DOHH2 (cell line): ENCODE measurements at regions not wholly inside any gene's neighbourhood (a gene's known extent, or its start where the extent isn't known, plus 50 kb on each side); places are given as distances from the start of the nearest gene placed in this dataset.
"Not testable (repeated sequence)": the region's sequence is repeated elsewhere in the genome, so short reads cannot be mapped to it uniquely, and the experiment has no call there.

Source experiments
- H3F3A ChIP-seq: fragments of 200-600 bp; sonication (generic), shearing (Covaris generic); 2 replicates; pipeline ENCODE4 v1.6.0; 2016; ENCODE audit warnings: antibody characterized with exemption, mild to moderate bottlenecking; ENCODE audit not compliant: control insufficient read depth, insufficient read depth
- H3K27ac ChIP-seq: fragments of 200-600 bp; sonication (generic); 2 replicates; pipeline ENCODE4 v1.5.1; 2014; ENCODE audit warnings: low read depth, mild to moderate bottlenecking, low read length, moderate library complexity
- H3K27me3 ChIP-seq: fragments of 200-600 bp; sonication (generic); 2 replicates; pipeline ENCODE4 v1.6.1; 2014; ENCODE audit warnings: mild to moderate bottlenecking, low read length, mixed read lengths; ENCODE audit not compliant: control insufficient read depth
- H3K36me3 ChIP-seq: fragments of 200-600 bp; sonication (generic); 2 replicates; pipeline ENCODE4 v1.6.1; 2014; ENCODE audit warnings: mild to moderate bottlenecking, low read length, moderate library complexity, mixed read lengths; ENCODE audit not compliant: control insufficient read depth
- H3K4me1 ChIP-seq: fragments of 200-600 bp; sonication (generic); 2 replicates; pipeline ENCODE4 v1.6.1; 2014; ENCODE audit warnings: mild to moderate bottlenecking, low read length, mixed read lengths; ENCODE audit not compliant: control insufficient read depth
- H3K4me2 ChIP-seq: fragments of 200-600 bp; sonication (generic); 2 replicates; pipeline ENCODE4 v1.6.0; 2014; ENCODE audit warnings: mild to moderate bottlenecking, low read length, moderate library complexity
- H3K4me3 ChIP-seq: fragments of 200-600 bp; sonication (generic); 2 replicates; pipeline ENCODE4 v1.5.1; 2014; ENCODE audit warnings: mild to moderate bottlenecking, low read length, mixed read lengths
- H3K79me2 ChIP-seq: fragments of 200-600 bp; sonication (generic); 2 replicates; pipeline ENCODE4 v1.6.1; 2014; ENCODE audit warnings: mild to moderate bottlenecking, low read length, mixed read lengths; ENCODE audit not compliant: control insufficient read depth
- H3K9me2 ChIP-seq: fragments of 200-600 bp; sonication (generic); replicated peaks from 2 replicates; pipeline ENCODE4 v1.6.1; 2014; ENCODE audit warnings: mild to moderate bottlenecking, low read length, mixed read lengths; ENCODE audit not compliant: control insufficient read depth
- H3K9me3 ChIP-seq: fragments of 200-600 bp; sonication (generic); 2 replicates; pipeline ENCODE4 v1.6.1; 2014; ENCODE audit warnings: antibody characterized with exemption, low read length, mixed read lengths; ENCODE audit not compliant: control insufficient read depth, insufficient read depth
- H4K20me1 ChIP-seq: fragments of 200-600 bp; sonication (generic); 2 replicates; pipeline ENCODE4 v1.6.0; 2014; ENCODE audit warnings: low read depth, mild to moderate bottlenecking, antibody characterized with exemption, low read length, moderate library complexity; ENCODE audit not compliant: control insufficient read depth, insufficient read depth
- EZH2phosphoT487 ChIP-seq: fragments of 200-600 bp; sonication (generic); IDR thresholded peaks from 2 replicates; pipeline ENCODE4 v1.6.1; 2017; ENCODE audit warnings: borderline replicate concordance, mild to moderate bottlenecking, antibody characterized with exemption, low read length, moderate library complexity, mixed read lengths
- TF ChIP-seq, protein P1 (sequence below): fragments of 200-600 bp; sonication (generic); IDR thresholded peaks from one replicate; pipeline ENCODE4 v1.5.1; 2014; ENCODE audit warnings: antibody characterized with exemption, mild to moderate bottlenecking, low read depth, low read length; ENCODE audit not compliant: poor library complexity, severe bottlenecking

DNA sequence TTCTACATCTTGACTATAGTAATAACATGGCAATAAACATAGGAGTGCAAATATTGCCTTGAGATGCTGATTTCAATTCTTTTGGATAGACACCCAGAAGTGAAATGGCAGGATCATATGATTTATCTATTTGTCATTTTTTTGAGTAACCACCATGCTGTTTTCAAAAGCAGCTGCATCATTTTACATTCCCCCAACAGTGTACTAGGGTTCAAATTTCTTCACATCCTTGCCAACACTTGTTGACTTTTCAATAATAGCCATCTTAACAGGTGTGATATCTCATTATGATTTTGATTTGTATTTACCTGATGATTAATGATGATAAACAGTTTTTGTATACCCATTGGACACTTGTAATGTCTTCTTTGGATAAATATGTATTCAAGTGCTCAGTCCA, 90.8 kb downstream of the STRADB start:
- no peak overlapping the region for H3K4me2 ChIP-seq
- peaks cover 4% of the 10 kb centered on the region; the same call in 1 of the 2 replicates for H3K4me1 ChIP-seq
- H3K4me3 ChIP-seq = no peak overlapping the region
- no peaks in the 10 kb centered on the region for H3K79me2 ChIP-seq
- no peak for TF ChIP-seq EZH2phosphoT487
- TF ChIP-seq, protein P1, sequence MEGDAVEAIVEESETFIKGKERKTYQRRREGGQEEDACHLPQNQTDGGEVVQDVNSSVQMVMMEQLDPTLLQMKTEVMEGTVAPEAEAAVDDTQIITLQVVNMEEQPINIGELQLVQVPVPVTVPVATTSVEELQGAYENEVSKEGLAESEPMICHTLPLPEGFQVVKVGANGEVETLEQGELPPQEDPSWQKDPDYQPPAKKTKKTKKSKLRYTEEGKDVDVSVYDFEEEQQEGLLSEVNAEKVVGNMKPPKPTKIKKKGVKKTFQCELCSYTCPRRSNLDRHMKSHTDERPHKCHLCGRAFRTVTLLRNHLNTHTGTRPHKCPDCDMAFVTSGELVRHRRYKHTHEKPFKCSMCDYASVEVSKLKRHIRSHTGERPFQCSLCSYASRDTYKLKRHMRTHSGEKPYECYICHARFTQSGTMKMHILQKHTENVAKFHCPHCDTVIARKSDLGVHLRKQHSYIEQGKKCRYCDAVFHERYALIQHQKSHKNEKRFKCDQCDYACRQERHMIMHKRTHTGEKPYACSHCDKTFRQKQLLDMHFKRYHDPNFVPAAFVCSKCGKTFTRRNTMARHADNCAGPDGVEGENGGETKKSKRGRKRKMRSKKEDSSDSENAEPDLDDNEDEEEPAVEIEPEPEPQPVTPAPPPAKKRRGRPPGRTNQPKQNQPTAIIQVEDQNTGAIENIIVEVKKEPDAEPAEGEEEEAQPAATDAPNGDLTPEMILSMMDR = no peak
- no peaks in the 10 kb centered on the region for H4K20me1 ChIP-seq
- H3K9me3 ChIP-seq = no peaks in the 10 kb centered on the region
- H3K36me3 ChIP-seq = no peaks in the 10 kb centered on the region
- no peaks in the 10 kb centered on the region for H3F3A ChIP-seq
- H3K9me2 ChIP-seq = no peaks in the 10 kb centered on the region
- H3K27me3 ChIP-seq = peaks cover 5% of the 10 kb centered on the region
- no peak overlapping the region for H3K27ac ChIP-seq

DNA sequence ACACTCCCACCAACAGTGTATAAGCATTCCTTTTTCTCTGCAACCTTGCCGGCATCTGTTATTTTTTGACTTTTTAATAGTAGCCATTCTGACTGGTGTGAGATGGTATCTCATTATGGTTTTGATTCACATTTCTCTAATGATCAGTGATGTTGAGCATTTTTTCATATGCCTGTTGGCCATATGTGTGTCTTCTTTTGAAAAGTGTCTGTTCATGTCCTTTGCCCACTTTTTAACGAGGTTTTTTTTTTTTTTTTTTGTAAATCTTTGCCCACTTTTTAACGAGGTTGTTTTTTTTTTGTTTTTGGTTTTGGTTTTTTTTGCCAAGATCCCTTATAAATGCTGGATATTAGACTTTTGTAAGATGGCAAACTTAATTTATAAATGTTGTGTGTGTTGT, 87.7 kb downstream of the STRADB start:
- H3K4me3 ChIP-seq, H3K27ac ChIP-seq, H3K9me3 ChIP-seq, H3K36me3 ChIP-seq, H3F3A ChIP-seq, H3K27me3 ChIP-seq, H3K9me2 ChIP-seq, H4K20me1 ChIP-seq, H3K4me1 ChIP-seq, H3K79me2 ChIP-seq, H3K4me2 ChIP-seq: not testable (repeated sequence)

DNA sequence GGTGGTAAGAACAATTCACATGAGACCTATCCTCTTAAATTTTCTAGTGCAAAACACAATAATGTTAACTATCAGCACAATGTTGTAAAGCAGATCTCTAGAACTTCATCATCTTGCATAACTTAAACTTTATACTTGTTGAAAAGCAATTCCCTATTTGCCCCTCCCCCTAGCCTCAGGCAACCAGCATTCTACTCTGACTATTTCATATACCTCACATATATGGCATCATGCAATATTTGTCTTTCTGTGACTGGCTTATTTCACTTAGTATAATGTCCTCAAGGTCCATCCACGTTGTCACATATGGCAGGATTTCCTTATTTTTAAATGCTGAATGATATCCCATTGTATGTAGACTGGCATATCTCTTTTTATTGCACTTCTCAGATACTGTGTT, 86.5 kb downstream of the STRADB start:
- no peaks in the 10 kb centered on the region for H3K9me2 ChIP-seq
- H3K4me3 ChIP-seq = no peak overlapping the region
- no peak for TF ChIP-seq EZH2phosphoT487
- TF ChIP-seq, protein P1 = no peak
- no peaks in the 10 kb centered on the region for H3K9me3 ChIP-seq
- peaks cover 5% of the 10 kb centered on the region; the same call in 1 of the 2 replicates for H3K27me3 ChIP-seq
- no peaks in the 10 kb centered on the region for H4K20me1 ChIP-seq
- no peak overlapping the region for H3K27ac ChIP-seq
- no peak overlapping the region for H3K4me2 ChIP-seq
- H3K4me1 ChIP-seq = no peaks in the 10 kb centered on the region
- H3K36me3 ChIP-seq = no peaks in the 10 kb centered on the region
- no peaks in the 10 kb centered on the region for H3F3A ChIP-seq
- H3K79me2 ChIP-seq = no peaks in the 10 kb centered on the region

DNA sequence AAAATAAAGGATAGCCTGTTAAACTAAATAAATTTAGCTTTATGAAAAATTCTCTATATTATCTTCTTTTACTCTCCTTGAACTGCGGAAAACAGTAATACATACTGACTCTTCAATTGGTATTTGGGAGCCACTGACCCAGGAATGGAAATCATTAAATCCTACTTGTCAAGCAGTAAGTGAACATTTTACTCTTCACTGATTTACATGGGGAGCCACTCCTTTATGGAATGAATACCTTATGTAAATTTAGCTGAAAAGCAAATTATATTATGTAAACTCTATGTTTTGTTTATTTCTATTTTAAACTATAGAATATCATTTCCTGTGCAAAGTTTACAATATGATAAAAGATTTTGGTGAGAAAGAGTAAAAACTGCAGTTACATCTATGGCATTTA, 85.2 kb downstream of the STRADB start:
- no peak overlapping the region for H3K27ac ChIP-seq
- TF ChIP-seq, protein P1 = no peak
- TF ChIP-seq EZH2phosphoT487 = no peak
- H3K9me2 ChIP-seq = no peaks in the 10 kb centered on the region
- H3F3A ChIP-seq = no peaks in the 10 kb centered on the region
- no peaks in the 10 kb centered on the region for H4K20me1 ChIP-seq
- no peak overlapping the region for H3K4me3 ChIP-seq
- H3K79me2 ChIP-seq = no peaks in the 10 kb centered on the region
- H3K9me3 ChIP-seq = no peaks in the 10 kb centered on the region
- no peak overlapping the region for H3K4me2 ChIP-seq
- no peaks in the 10 kb centered on the region for H3K4me1 ChIP-seq
- H3K36me3 ChIP-seq = no peaks in the 10 kb centered on the region
- peaks cover 5% of the 10 kb centered on the region; the same call in 1 of the 2 replicates for H3K27me3 ChIP-seq
